ENCODE measurements at regions not wholly inside any gene's neighbourhood (a gene's known extent, or its start where the extent isn't known, plus 50 kb on each side); places are given as distances from the start of the nearest gene placed in this dataset.

- no peak for TF ChIP-seq MAX (IDR thresholded peaks at IDR 0.05)
- TF ChIP-seq RAD21 (IDR thresholded peaks at IDR 0.05; ENCODE audit: low read depth), result no peak
- no peak for TF ChIP-seq REST (IDR thresholded peaks at IDR 0.05; ENCODE audit: low read depth)
- no peak for TF ChIP-seq YY1 (IDR thresholded peaks at IDR 0.05; ENCODE audit: low read depth)
- TF ChIP-seq EP300 (IDR thresholded peaks at IDR 0.05; ENCODE audit: borderline replicate concordance), result no peak
- no peak for TF ChIP-seq CREB1 (IDR thresholded peaks at IDR 0.05; ENCODE audit: low read depth)
- TF ChIP-seq CEBPB (IDR thresholded peaks at IDR 0.05), result no peak
- TF ChIP-seq FOXM1 (IDR thresholded peaks at IDR 0.05; ENCODE audit: borderline replicate concordance, low read depth), result no peak
- TF ChIP-seq TCF12 (IDR thresholded peaks at IDR 0.05; ENCODE audit: low read depth), result no peak
- no peak for TF ChIP-seq TEAD4 (IDR thresholded peaks at IDR 0.05)
- TF ChIP-seq NFIC (IDR thresholded peaks at IDR 0.05), result no peak
- TF ChIP-seq ZBTB7A (IDR thresholded peaks at IDR 0.05; ENCODE audit: low read depth), result no peak
- no peak for TF ChIP-seq EGR1 (IDR thresholded peaks at IDR 0.05)
- TF ChIP-seq, protein P1, sequence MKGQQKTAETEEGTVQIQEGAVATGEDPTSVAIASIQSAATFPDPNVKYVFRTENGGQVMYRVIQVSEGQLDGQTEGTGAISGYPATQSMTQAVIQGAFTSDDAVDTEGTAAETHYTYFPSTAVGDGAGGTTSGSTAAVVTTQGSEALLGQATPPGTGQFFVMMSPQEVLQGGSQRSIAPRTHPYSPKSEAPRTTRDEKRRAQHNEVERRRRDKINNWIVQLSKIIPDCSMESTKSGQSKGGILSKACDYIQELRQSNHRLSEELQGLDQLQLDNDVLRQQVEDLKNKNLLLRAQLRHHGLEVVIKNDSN (IDR thresholded peaks at IDR 0.05), result no peak
- no peak for TF ChIP-seq TAF1 (IDR thresholded peaks at IDR 0.05; ENCODE audit: low read depth)
These were observed 280.2 kb upstream of the EDNRB start for GRCh38 chr13:78198821-78199220.

DNA sequence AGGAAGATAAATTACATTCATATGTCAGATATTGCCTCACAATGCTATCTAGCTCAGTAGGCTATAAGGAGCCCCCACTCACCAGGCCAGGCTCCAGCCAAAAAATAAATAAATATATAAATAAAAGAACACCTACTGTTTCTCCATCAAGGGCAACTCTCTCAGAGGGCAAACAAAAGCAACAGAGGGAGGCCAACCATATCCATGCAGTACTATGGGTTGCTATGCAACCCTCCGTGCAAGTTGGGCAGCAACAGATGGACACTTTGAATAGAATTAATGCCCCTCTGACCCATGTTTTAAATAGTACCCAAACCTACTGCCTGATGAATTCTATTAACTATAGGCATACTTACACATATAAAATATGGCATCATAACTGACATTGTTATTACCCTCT lies 279.8 kb upstream of the EDNRB start:
- TF ChIP-seq EP300 (IDR thresholded peaks at IDR 0.05; ENCODE audit: borderline replicate concordance) (no peak), YY1 (IDR thresholded peaks at IDR 0.05; ENCODE audit: low read depth) (no peak), MAX (IDR thresholded peaks at IDR 0.05) (no peak), RAD21 (IDR thresholded peaks at IDR 0.05; ENCODE audit: low read depth) (no peak), EGR1 (IDR thresholded peaks at IDR 0.05) (no peak), NFIC (IDR thresholded peaks at IDR 0.05) (no peak), ZBTB7A (IDR thresholded peaks at IDR 0.05; ENCODE audit: low read depth) (no peak), CEBPB (IDR thresholded peaks at IDR 0.05) (no peak), TEAD4 (IDR thresholded peaks at IDR 0.05) (no peak), TAF1 (IDR thresholded peaks at IDR 0.05; ENCODE audit: low read depth) (no peak), FOXM1 (IDR thresholded peaks at IDR 0.05; ENCODE audit: borderline replicate concordance, low read depth) (no peak), CREB1 (IDR thresholded peaks at IDR 0.05; ENCODE audit: low read depth) (no peak)

DNA sequence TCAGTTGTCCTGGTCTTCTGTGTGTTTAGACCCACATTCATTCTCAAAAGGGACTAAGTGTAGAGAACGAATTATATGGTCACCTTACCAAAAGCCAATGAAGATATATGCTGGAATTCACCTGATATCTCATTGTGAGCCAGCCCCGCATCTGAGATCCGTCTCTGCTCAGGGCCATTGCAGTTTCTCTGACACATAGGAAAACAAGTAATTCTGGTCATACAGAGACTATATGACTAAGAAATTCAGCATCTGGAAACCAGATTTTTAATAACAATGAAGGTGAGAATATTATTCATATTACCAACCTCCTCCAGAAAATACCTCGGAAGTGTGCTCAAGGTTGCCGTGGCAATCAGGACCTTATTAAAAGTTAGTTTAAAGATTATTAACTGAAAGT lies 278.6 kb upstream of the EDNRB start:
- TF ChIP-seq TCF12 (IDR thresholded peaks at IDR 0.05; ENCODE audit: low read depth) (no peak), MAX (IDR thresholded peaks at IDR 0.05) (no peak), FOXM1 (IDR thresholded peaks at IDR 0.05; ENCODE audit: borderline replicate concordance, low read depth) (no peak), REST (IDR thresholded peaks at IDR 0.05; ENCODE audit: low read depth) (no peak), TAF1 (IDR thresholded peaks at IDR 0.05; ENCODE audit: low read depth) (no peak), ZBTB7A (IDR thresholded peaks at IDR 0.05; ENCODE audit: low read depth) (no peak), YY1 (IDR thresholded peaks at IDR 0.05; ENCODE audit: low read depth) (no peak), RAD21 (IDR thresholded peaks at IDR 0.05; ENCODE audit: low read depth) (no peak), TEAD4 (IDR thresholded peaks at IDR 0.05) (no peak), EGR1 (IDR thresholded peaks at IDR 0.05) (no peak), CREB1 (IDR thresholded peaks at IDR 0.05; ENCODE audit: low read depth) (no peak), EP300 (IDR thresholded peaks at IDR 0.05; ENCODE audit: borderline replicate concordance) (no peak), CEBPB (IDR thresholded peaks at IDR 0.05) (no peak), NFIC (IDR thresholded peaks at IDR 0.05) (no peak)
- TF ChIP-seq, protein P1 (IDR thresholded peaks at IDR 0.05), result no peak

- no peak for TF ChIP-seq MAX (IDR thresholded peaks at IDR 0.05)
- TF ChIP-seq RAD21 (IDR thresholded peaks at IDR 0.05; ENCODE audit: low read depth), result no peak
These were observed 276.4 kb upstream of the EDNRB start for GRCh38 chr13:78194904-78195639.

DNA sequence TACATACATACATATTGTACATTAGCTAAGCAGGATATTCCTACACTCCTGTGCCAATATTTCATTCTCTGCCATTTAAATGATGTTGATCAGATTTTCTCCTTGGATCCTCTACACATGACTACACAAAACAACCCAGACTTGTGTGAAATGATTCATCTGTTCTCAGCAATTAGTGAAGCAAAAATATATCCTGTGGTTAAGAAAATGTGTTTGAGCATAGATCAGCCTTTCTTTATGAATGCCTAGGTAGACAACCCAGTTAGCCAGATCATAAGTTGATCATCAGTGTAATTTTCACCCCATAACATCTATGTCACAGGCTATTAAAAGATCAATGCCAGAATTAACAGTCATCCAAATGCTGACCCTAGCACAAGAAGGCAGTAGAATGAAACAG lies 275.2 kb upstream of the EDNRB start:
- TF ChIP-seq, protein P1 (IDR thresholded peaks at IDR 0.05), result no peak
- TF ChIP-seq MAX (IDR thresholded peaks at IDR 0.05), result no peak
- no peak for TF ChIP-seq YY1 (IDR thresholded peaks at IDR 0.05; ENCODE audit: low read depth)
- TF ChIP-seq CEBPB (IDR thresholded peaks at IDR 0.05), result no peak
- TF ChIP-seq TAF1 (IDR thresholded peaks at IDR 0.05; ENCODE audit: low read depth), result no peak
- TF ChIP-seq EP300 (IDR thresholded peaks at IDR 0.05; ENCODE audit: borderline replicate concordance), result no peak
- no peak for TF ChIP-seq CREB1 (IDR thresholded peaks at IDR 0.05; ENCODE audit: low read depth)
- no peak for TF ChIP-seq EGR1 (IDR thresholded peaks at IDR 0.05)
